Upper lobe of left lung (tissue), 4 donors: ENCODE measurements at regions not wholly inside any gene's neighbourhood (a gene's known extent, or its start where the extent isn't known, plus 50 kb on each side); places are given as distances from the start of the nearest gene placed in this dataset.

Source experiments
- EP300 ChIP-seq, 4 donors: sonication (generic); formaldehyde crosslinking; IDR thresholded peaks; one replicate each; pipeline ENCODE4 v1.5.1; 2017; ENCODE audit warnings: antibody characterized with exemption in 4 of 4, control low read depth in 2 of 4
- POLR2A ChIP-seq, 4 donors: fragments of 450-650 bp; IDR thresholded peaks; one replicate each; pipeline ENCODE4 v1.5.1; 2016 to 2017; ENCODE audit warnings: antibody characterized with exemption in 4 of 4, mild to moderate bottlenecking in 2 of 4
- TF ChIP-seq, protein P1 (sequence below), 6 experiments: fragments of 450-650 bp in 4 of 6; fragments of 200-600 bp in 2 of 6; sonication (generic) in 2 of 6; IDR thresholded peaks; one replicate each; pipeline ENCODE4 v1.5.1; 2016 to 2019; ENCODE audit warnings: antibody characterized with exemption in 6 of 6

GRCh38 chr10:30154561-30154960 lies 95.2 kb upstream of the JCAD start:
- TF ChIP-seq, protein P1, sequence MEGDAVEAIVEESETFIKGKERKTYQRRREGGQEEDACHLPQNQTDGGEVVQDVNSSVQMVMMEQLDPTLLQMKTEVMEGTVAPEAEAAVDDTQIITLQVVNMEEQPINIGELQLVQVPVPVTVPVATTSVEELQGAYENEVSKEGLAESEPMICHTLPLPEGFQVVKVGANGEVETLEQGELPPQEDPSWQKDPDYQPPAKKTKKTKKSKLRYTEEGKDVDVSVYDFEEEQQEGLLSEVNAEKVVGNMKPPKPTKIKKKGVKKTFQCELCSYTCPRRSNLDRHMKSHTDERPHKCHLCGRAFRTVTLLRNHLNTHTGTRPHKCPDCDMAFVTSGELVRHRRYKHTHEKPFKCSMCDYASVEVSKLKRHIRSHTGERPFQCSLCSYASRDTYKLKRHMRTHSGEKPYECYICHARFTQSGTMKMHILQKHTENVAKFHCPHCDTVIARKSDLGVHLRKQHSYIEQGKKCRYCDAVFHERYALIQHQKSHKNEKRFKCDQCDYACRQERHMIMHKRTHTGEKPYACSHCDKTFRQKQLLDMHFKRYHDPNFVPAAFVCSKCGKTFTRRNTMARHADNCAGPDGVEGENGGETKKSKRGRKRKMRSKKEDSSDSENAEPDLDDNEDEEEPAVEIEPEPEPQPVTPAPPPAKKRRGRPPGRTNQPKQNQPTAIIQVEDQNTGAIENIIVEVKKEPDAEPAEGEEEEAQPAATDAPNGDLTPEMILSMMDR (IDR thresholded peaks at IDR 0.05): no peak
- no peak for TF ChIP-seq POLR2A (IDR thresholded peaks at IDR 0.05)
- no peak for TF ChIP-seq EP300 (IDR thresholded peaks at IDR 0.05)
